ENCODE measurements at regions not wholly inside any gene's neighbourhood (a gene's known extent, or its start where the extent isn't known, plus 50 kb on each side); places are given as distances from the start of the nearest gene placed in this dataset.

GRCh38 chr9:32067261-32067660 is 317.2 kb upstream of the ACO1 start:
- H3K27me3 ChIP-seq (replicated peaks in 1 of 2; ENCODE audit: control insufficient read depth in 2 of 2, insufficient read depth in 2 of 2, low read length in 1 of 2) = no peaks in the 10 kb centered on the region
- intact Hi-C loops (cut with micrococcal nuclease; ENCODE audit: unreplicated experiment) (no loop called here), in situ Hi-C loops (cut with MboI) (no loop called here)
- H4K20me1 ChIP-seq (ENCODE audit: control insufficient read depth, insufficient read depth) = no peaks in the 10 kb centered on the region
- DNase-seq (ENCODE audit: low read depth, low spot score) = no peak
- H3K9me3 ChIP-seq (replicated peaks; ENCODE audit: control insufficient read depth, insufficient read depth, low read length) = no peaks in the 10 kb centered on the region
- H3K36me3 ChIP-seq (ENCODE audit: control insufficient read depth in 2 of 2, insufficient read depth in 2 of 2, low read length in 1 of 2) = no peaks in the 10 kb centered on the region
- H3K4me1 ChIP-seq (ENCODE audit: control insufficient read depth, insufficient read depth, low read length) = no peaks in the 10 kb centered on the region
- no peak overlapping the region for H2AFZ ChIP-seq (ENCODE audit: control insufficient read depth, low read depth, low read length)
- 0% methylated on average over 1 of the region's 1 CpG for WGBS (ENCODE audit: insufficient coverage, insufficient replicate concordance, low lambda C conversion rate, missing lambda C conversion rate)
- POLR2A ChIA-PET = no interaction called here
- RAD21 ChIA-PET (ENCODE audit: unreplicated experiment) = no interaction called here
- no peak overlapping the region for H3K9ac ChIP-seq (ENCODE audit: control insufficient read depth, insufficient read depth, low read length)
- H3K4me2 ChIP-seq (ENCODE audit: control insufficient read depth, insufficient read depth) = no peak overlapping the region
- CTCF ChIA-PET = no interaction called here
- no peak for FAIRE-seq
- BruUV-seq (replicated peaks) = no TSS peak
- TF ChIP-seq POLR2AphosphoS2 (IDR thresholded peaks at IDR 0.05; ENCODE audit: low read depth, low read length) = no peak
- TF ChIP-seq RB1 (IDR thresholded peaks at IDR 0.05; ENCODE audit: borderline replicate concordance) = no peak
- TF ChIP-seq SRF (IDR thresholded peaks at IDR 0.05; ENCODE audit: low read depth in 2 of 2, low read length in 2 of 2) = no peak
- no peak for TF ChIP-seq NFYB (IDR thresholded peaks at IDR 0.05; ENCODE audit: insufficient read depth, low read depth, low read length)
- TF ChIP-seq ZBTB40 (IDR thresholded peaks at IDR 0.05; ENCODE audit: borderline replicate concordance) = no peak
- TF ChIP-seq MTA3 (IDR thresholded peaks at IDR 0.05; ENCODE audit: borderline replicate concordance, low read length) = no peak
- TF ChIP-seq HDAC2 (IDR thresholded peaks at IDR 0.05) = no peak
- TF ChIP-seq SREBF2 (IDR thresholded peaks at IDR 0.05; ENCODE audit: low read length) = no peak
- TF ChIP-seq ELK1 (IDR thresholded peaks at IDR 0.05; ENCODE audit: low read depth, low read length) = no peak
- TF ChIP-seq KAT2A (conservative IDR thresholded peaks at IDR 0.05; ENCODE audit: control insufficient read depth, low read depth, low read length) = no peak
- TF ChIP-seq NKRF (conservative IDR thresholded peaks at IDR 0.05) = no peak
- H3K4me3 ChIP-seq = no peak overlapping the region
- H3K79me2 ChIP-seq (ENCODE audit: control insufficient read depth, insufficient read depth, low read length) = no peaks in the 10 kb centered on the region
- no peak for ATAC-seq
- H3K27ac ChIP-seq (ENCODE audit: control insufficient read depth, insufficient read depth) = no peak overlapping the region
- SMC1A ChIA-PET (ENCODE audit: uncharacterized antibody, unreplicated experiment) = no interaction called here
